Activated gamma-delta T cell treated with anti-CD3 and anti-CD28 coated beads, Interleukin-2, amount 50 U/mL, for 16 hours (primary cell): ENCODE measurements at regions not wholly inside any gene's neighbourhood (a gene's known extent, or its start where the extent isn't known, plus 50 kb on each side); places are given as distances from the start of the nearest gene placed in this dataset.
"Not testable (repeated sequence)": the region's sequence is repeated elsewhere in the genome, so short reads cannot be mapped to it uniquely, and the experiment has no call there.

Source experiments
- DNase-seq: peaks from one replicate; pipeline ENCODE4 v3.0.0-alpha.2; 2020; ENCODE audit warnings: low read depth

GRCh38 chr13:22837980-22838647 lies 342.7 kb upstream of the SGCG start:
- DNase-seq = no peak

- DNase-seq = no peak
Observed at GRCh38 chr13:22839603-22840530, 340.9 kb upstream of the SGCG start.

- no peak for DNase-seq
Observed at GRCh38 chr13:22846551-22846950, 334.2 kb upstream of the SGCG start.

- DNase-seq = no peak
Observed at GRCh38 chr13:22848539-22849052, 332.2 kb upstream of the SGCG start.

GRCh38 chr13:22855926-22856325 lies 324.9 kb upstream of the SGCG start:
- no peak for DNase-seq

- not testable (repeated sequence) for DNase-seq
Observed at GRCh38 chr13:22858980-22859379, 321.8 kb upstream of the SGCG start.

- not testable (repeated sequence) for DNase-seq
Observed at GRCh38 chr13:22859411-22859810, 321.4 kb upstream of the SGCG start.

- no peak for DNase-seq
Observed at GRCh38 chr13:22861958-22862466, 318.8 kb upstream of the SGCG start.

- DNase-seq = no peak
Observed at GRCh38 chr13:22862478-22862877, 318.3 kb upstream of the SGCG start.

GRCh38 chr13:22866221-22866620 lies 314.6 kb upstream of the SGCG start:
- DNase-seq = no peak

GRCh38 chr13:22871231-22871630 lies 309.5 kb upstream of the SGCG start:
- DNase-seq = no peak

- no peak for DNase-seq
Observed at GRCh38 chr13:22874839-22875238, 305.9 kb upstream of the SGCG start.

- no peak for DNase-seq
Observed at GRCh38 chr13:22877421-22877820, 303.4 kb upstream of the SGCG start.

- DNase-seq = no peak
Observed at GRCh38 chr13:22880741-22881720, 299.7 kb upstream of the SGCG start.

- DNase-seq = not testable (repeated sequence)
Observed at GRCh38 chr13:22881721-22882608, 298.8 kb upstream of the SGCG start.

GRCh38 chr13:22883262-22883840 lies 297.4 kb upstream of the SGCG start:
- no peak for DNase-seq

- DNase-seq = no peak
Observed at GRCh38 chr13:22883956-22884355, 296.8 kb upstream of the SGCG start.

GRCh38 chr13:22886061-22886460 lies 294.7 kb upstream of the SGCG start:
- not testable (repeated sequence) for DNase-seq

GRCh38 chr13:22889376-22889775 lies 291.4 kb upstream of the SGCG start:
- not testable (repeated sequence) for DNase-seq

GRCh38 chr13:22893204-22893603 lies 287.6 kb upstream of the SGCG start:
- no peak for DNase-seq
